ENCODE measurements at regions not wholly inside any gene's neighbourhood (a gene's known extent, or its start where the extent isn't known, plus 50 kb on each side); places are given as distances from the start of the nearest gene placed in this dataset.
"Not testable (repeated sequence)": the region's sequence is repeated elsewhere in the genome, so short reads cannot be mapped to it uniquely, and the experiment has no call there.

DNA sequence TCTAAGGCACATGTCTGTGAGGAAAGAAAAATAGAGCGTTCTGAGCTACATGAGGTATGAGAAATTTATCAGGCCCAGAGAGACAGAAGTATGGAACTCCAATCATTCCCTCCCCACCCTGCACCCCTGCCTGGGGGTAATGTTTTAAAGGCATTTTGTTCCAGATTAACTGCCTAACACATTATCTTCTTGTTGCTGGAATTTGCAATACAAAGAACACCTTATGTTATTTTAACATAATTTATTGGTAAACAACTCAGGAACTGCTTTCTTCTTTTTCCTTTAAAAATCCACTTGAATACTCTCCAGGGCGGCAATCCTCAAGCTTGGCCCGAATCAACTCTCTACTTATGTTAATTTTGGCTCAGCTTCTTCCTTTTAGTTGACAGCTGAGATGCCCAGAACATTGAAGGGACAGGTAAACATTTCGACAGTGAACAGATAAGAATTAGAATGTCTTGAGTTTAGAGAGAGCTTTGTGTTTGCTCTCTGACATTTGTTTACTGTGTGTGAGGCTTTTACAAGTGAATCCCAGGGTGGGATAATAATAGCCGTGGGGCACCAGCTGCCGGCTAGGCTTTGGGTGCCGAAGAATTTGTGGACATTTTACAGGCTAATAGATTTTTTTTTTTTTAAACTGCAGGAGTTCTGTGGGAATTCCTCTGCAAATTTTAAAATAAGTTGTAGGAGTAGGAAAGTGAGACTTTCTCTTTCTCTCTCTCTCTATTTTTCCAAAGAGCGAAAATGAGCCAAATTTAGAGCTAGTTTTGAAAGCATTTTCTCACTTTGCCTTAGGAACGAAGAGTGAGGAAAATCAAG, 96.4 kb upstream of the TAF11L2 start:
- peak in 2 of 3 experiments; percentile 42 to 74 for DNase-seq

DNA sequence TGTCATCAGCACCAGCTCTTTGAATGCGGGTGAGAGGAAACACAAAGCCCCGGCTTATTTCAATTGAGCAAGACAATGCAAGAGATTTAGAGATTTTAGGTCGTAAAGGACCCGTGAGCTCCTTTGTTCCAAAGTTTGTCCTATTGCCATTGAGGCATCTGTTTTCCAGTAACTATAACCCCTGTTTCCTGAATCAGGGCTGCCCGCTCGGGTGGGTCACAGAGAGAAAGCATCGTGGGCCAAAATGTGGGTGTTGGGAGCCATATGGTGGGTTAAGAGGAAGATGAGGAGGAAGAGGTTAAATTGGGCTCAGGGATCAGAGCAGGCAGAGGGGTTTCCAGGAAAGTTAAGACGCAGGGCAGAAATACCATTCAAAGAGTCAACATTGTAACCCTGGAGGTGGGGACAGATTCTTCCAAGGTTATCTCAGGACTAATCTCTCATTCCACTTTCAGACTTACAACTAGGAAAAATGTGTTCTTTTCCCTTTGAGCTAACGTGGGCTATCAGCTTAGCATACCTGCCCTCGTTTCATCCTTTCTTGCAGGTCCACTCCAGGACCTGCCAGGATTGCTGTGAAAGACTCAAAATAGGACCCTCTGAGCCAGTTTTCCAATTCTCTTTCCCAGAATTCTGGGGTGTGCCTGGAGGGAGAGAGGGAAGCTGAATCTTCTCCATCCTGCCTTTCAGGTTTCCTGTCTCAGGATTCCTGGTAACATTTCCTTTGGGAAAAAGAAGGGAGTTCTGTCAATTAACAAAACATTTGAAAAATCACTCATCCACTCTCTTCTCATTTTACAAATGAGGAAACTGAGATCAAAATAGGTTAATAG, 95.5 kb upstream of the TAF11L2 start:
- DNase-seq, result no peak

DNA sequence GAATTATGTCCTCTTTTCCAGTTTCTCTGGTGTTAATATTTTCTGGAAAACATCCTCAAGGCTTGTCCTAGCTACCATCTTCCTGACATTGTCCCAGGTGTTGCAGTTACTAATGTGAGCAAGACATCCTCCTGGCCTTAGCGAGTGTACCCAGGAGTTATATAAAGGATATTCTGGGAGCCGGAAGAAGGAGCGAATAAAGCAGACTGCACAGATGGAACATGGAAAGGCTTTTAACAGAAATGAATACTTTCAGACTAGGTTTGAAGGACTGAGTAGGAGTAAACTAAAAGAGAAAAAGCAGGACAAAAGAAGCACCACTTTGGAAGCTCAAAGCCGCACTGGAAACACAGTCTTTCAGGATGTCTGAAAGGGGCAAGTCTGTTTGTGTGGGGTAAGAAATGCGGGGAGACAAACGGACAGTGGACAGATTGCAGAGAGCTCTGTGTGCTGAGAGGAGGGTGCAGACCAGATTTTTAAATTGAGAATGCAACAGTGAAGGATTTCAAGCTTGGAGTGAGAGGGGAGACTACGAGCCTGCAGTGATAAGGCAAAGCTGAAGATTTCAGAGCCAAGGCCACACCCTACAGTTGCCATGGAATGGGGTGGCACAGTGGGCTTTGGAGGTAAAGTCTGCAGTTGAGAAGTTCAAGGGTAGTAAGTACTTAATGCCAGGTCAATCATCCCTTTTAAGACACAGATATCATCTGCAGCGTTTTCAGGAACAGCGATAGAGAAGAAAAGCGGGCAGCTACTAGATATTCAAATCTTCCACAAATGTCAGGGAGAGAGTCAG, 94.1 kb upstream of the TAF11L2 start:
- DNase-seq, result no peak

DNA sequence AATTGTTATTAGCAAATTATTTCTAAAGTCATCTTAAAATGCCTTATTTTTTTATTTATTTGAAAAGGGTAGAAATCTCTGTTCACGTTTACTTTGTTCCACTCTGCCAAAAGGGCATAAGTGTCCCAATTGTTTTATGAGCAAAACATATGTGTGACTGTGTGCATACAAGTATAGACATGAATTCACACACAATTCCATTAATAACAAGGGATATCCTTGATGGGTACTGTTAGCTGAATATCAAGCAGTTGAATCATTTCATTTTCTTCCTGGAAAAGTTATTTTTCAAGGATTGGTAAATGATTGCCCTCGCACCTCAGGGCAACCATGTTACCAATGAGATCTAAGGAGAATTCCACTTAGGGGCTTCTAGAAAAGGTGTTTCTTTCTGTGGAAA, 92.1 kb upstream of the TAF11L2 start:
- no peak for DNase-seq

DNA sequence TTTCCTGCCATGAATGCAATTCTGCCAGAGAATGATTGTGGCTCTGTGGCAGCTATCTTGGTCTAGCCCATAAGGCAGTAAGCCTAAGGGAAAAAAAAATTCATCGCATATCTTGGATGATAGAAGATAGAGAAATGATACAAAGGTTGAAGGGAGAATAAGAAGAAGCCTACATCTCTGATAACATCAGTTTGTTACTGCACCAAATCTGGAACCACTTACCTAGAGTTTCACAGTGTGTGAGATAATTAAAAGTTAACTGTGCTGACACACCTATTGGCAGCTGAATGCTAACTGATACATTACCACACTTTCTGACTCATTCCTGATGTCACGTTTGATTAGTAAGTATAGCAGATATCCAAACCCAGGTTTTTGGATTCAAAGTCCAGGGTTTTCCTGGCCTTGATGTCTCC, 91.6 kb upstream of the TAF11L2 start:
- DNase-seq, result no peak

DNA sequence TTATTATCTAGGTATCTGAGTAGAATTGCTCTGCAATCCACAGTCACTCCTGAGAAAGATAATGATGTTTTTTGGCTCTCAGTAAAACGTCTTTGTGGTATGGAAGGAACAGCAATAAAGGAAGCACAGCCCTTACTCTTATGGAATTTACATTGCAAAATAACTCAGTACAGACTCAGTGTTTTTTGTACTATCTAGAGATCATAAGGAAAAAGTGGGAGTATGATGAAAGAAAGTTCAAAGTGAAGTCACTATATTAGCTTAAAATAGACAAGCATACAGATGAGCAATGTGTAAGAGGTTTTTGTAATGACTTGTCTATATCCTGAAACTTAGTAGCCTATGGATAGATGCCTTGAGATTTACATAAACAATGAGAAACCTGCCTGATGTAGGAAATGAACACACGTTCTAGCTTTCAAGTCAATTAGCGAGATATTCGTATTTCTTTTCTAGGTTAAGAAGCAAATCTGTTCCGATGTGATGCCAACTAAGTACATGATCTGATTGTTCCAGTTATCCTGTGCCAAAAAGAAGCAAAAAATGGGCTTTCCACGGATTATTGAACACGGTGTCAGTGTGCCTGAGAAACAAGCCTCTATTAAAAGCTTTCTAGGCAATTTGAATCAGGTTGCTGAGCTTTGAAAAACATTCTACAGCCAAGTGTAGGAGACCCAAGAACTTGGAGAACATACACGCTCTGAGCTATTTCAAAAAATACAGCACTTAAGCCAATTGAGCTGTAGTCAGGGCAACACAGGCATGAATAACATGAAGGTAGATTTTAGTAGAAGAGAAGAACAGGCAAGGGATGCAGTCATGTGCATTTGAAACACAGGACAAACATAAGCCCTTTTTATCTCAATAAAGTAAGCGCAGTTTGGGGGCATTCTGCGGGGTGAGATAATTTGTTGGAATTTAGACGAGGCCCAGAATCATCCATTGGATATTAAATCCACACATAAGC, 86.3 kb upstream of the TAF11L2 start:
- DNase-seq, result no peak

- peak in 1 of 3 experiments; percentile 17 for DNase-seq
Observed at GRCh38 chr5:17412760-17413671, 85.0 kb upstream of the TAF11L2 start.

DNA sequence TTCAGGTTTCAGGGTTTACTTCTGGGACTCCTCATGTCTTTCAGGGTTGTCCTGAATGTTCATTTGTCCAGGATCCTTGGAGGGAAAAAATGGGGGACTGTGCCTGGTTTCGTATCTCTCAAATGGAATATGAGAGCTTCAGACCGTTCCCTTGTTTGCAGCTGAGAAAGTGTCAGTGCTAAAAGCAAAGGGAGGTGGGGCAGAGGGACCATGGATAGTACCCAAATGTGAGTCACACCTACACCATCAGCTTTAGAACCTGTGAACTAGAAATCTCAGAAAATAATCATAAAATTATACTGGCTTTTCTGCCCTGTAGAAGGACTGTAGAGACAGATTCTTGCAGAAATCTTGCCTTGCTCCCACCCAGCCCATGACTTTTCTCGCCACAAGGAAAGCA, 84.3 kb upstream of the TAF11L2 start:
- no peak for DNase-seq

DNA sequence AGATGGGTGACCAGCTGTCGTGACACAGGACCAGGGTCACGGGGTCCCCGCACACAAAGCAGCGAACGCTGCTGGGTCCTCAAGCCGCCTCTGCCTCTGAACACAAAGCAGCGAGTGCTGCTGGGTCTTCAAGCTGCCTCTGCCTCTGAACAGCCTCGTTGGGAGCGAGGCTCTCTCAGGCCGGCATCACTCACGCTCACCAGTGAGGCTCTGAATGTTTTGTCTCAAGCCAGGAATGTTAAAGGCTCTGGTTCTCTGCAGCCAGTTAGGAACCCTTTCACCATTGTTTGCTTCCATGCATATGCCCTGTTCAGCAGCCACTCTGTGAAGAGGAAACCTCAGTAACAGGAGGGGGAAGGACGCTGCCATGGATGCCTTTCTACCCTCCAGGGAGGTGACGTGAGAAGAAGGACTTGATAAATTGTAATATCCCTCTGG, 82.7 kb upstream of the TAF11L2 start:
- DNase-seq, result peak in 1 of 3 experiments; percentile 54

GRCh38 chr5:17416374-17416773, 81.7 kb upstream of the TAF11L2 start:
- DNase-seq, result not testable (repeated sequence)

DNA sequence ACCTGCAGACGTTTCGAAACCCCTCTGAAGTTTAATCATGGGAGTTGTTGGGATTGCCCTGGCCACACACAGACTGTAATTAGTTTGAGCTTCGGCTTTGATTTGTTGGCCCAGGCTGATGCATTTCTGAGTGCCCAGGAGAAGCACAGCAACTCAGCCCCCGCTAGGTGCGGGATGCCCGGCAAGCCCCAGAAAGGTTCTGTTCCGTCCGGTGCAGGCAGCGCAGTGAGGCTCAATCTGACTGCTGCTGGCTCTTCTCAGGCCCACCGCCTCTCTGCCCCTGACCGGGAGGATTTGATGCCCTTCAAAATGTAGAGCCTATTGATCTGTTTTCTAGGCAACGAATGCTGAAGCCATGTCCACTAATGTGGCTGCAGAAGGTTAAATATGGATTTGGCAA, 73.4 kb upstream of the TAF11L2 start:
- no peak for DNase-seq

DNA sequence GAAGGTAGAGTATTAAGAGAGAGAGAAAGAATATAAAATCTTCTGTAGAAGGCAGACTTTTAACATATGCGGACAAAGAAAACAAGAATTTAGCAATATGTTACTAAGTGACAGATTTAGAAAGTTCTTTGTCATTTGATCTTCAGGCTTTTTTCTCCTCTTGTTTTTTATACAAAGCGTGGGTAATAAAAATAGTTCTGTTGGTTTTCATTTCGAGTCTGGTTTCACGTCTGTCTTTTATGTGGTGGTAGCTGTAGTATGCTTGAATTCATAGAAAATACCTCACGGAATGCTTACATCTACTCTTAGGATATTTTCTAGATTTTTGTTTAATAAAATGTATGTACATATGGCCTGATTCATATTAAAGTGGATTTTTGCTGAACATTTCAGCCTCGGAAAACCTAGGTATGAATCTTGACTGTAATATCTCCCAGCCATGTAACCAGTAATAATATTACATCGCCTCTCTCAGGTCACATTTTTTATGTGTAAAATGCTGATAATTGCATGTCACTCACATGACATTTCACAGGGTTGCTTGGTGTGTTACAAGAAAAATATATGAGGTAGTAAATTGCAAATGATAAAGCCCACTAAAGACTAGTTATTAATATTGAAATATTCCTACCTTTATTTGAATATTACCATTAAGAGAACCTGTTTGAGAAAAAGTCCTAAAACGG, 72.5 kb upstream of the TAF11L2 start:
- no peak for DNase-seq

DNA sequence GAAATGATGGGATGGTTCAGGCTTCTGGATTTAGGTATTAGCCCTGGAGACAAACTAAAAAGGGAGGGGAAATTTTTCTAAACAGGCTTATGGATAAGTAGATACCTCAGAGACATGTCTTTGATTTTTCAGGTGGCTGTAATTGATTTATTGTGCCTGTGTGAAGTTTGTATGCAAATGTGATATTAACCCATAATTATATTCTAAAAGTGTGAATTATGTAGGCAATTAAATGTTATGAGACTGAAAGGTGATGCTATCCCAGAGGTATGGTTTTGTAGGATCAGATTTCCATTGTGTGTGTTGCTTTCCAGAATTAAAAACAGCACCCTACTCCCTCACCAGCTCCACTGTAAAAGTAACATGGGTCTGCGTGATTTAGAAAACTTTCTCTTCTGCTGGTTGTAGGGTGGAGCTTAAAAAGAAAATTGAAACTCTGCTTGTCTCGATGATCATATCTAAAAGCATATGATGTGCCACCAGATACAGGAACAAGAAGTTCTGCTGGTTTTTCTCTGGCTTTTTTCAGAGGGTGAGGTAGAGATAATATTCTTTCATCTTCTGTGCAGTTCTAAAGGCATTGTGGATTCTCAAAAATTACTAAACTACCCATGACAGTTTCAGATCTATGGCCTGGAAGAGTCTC, 71.8 kb upstream of the TAF11L2 start:
- DNase-seq, result peak in 2 of 3 experiments; percentile 57 to 94

GRCh38 chr5:17428176-17428800, 69.7 kb upstream of the TAF11L2 start:
- no peak for DNase-seq

- no peak for DNase-seq
Observed at GRCh38 chr5:17429353-17429752, 68.7 kb upstream of the TAF11L2 start.

GRCh38 chr5:17430241-17430640, 67.8 kb upstream of the TAF11L2 start:
- no peak for DNase-seq

- no peak for DNase-seq
Observed at GRCh38 chr5:17431272-17432050, 66.6 kb upstream of the TAF11L2 start.

GRCh38 chr5:17432569-17432968, 65.5 kb upstream of the TAF11L2 start:
- DNase-seq, result no peak
